Transverse colon (tissue), 4 donors: ENCODE measurements at regions not wholly inside any gene's neighbourhood (a gene's known extent, or its start where the extent isn't known, plus 50 kb on each side); places are given as distances from the start of the nearest gene placed in this dataset.

Experiments used
- DNase-seq: peaks from one replicate; pipeline ENCODE4 v3.0.0-alpha.2; 2019
- H3K27ac ChIP-seq, 4 donors: fragments of 200-600 bp; sonication (generic); 2 replicates each; pipeline ENCODE4 v1.5.1; 2016 to 2018; ENCODE audit warnings: inconsistent platforms in 4 of 4
- H3K27me3 ChIP-seq: fragments of 200-600 bp; sonication (generic); 2 replicates; pipeline ENCODE4 v1.5.1; 2017; ENCODE audit warnings: inconsistent platforms
- H3K36me3 ChIP-seq, 4 donors: fragments of 200-600 bp; sonication (generic); 2 replicates each; pipeline ENCODE4 v1.5.1; 2017 to 2019; ENCODE audit warnings: inconsistent platforms in 4 of 4
- H3K4me1 ChIP-seq, 4 donors: fragments of 200-600 bp; sonication (generic); 2 replicates each; pipeline ENCODE4 v1.5.1; 2017 to 2020; ENCODE audit warnings: inconsistent platforms in 4 of 4
- H3K4me3 ChIP-seq, 4 donors: fragments of 200-600 bp; sonication (generic); 1 replicate in 1 of 4; 2 replicates in 3 of 4; pipeline versions ENCODE4 v1.5.1 to v1.6.1; 2017 to 2019; ENCODE audit warnings: inconsistent platforms in 4 of 4
- H3K9me3 ChIP-seq, 2 donors: fragments of 200-600 bp; sonication (generic); 2 replicates each; pipeline ENCODE4 v1.5.1; 2017 to 2019; ENCODE audit warnings: inconsistent platforms in 2 of 2
- EP300 ChIP-seq: sonication (generic); formaldehyde crosslinking; IDR thresholded peaks from one replicate; pipeline ENCODE4 v1.6.1; 2017; ENCODE audit warnings: antibody characterized with exemption, low read depth
- POLR2A ChIP-seq: fragments of 450-650 bp; IDR thresholded peaks from one replicate; pipeline ENCODE4 v1.6.1; 2016; ENCODE audit warnings: antibody characterized with exemption, mild to moderate bottlenecking, moderate library complexity
- POLR2AphosphoS5 ChIP-seq, 3 donors: sonication (generic); formaldehyde crosslinking; IDR thresholded peaks; one replicate each; pipeline ENCODE4 v1.6.1; 2016; ENCODE audit warnings: antibody characterized with exemption in 3 of 3
- WGBS, 2 donors: methylation state at CpG; one replicate each; pipeline ENCODE4 v1.1.5; 2018; ENCODE audit warnings: low coverage in 1 of 2; 5-methylcytosine and 5-hydroxymethylcytosine counted together
- in situ Hi-C, 4 donors: fragments of 200-750 bp; cut with MboI; loops; one replicate each; pipeline versions ENCODE4 v1.15.0 to v1.15.1; 2017; ENCODE audit warnings: low sequenced_read_pairs in 3 of 4, low pct_ligation_motif_present in 1 of 4, low pct_unique_long_range_greater_than_20kb in 1 of 4
- intact Hi-C: fragments of 100-400 bp; cut with DNase I; formaldehyde crosslinking; loops from one replicate; pipeline ENCODE4 v1.15.1; 2023; ENCODE audit warnings: low total_unique reads
- TF ChIP-seq, protein P1 (sequence below), 5 experiments: fragments of 200-600 bp in 3 of 5; fragments of 450-650 bp in 2 of 5; sonication (generic) in 3 of 5; IDR thresholded peaks; 1 replicate in 2 of 5; 2 replicates in 3 of 5; pipeline ENCODE4 v1.5.1; 2016 to 2017; ENCODE audit warnings: antibody characterized with exemption in 5 of 5, inconsistent platforms in 3 of 5, mild to moderate bottlenecking in 2 of 5, moderate library complexity in 1 of 5

DNA sequence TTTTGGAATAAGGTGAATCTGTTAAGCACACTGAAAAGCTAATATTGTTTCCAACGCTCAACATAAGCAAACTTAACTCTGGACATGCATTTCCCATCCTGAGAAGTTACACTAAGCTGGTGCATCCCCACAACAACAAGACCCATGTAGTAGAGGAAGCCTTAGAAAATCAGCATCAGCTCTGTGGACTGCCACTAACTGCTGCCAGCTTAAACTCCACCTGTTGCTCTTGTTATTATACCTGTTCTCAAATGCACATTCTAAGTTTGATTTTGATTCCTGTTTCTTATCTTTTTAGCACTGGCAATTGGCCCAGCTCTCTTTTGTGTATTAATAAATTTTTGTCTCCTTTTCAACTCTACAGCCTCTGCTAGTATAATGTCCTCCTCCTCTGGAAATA lies 924.8 kb downstream of the DNAH5 start:
- Histone ChIP-seq H3K27ac (no peak overlapping the region), H3K4me1 (no peaks in the 10 kb centered on the region), H3K27me3 (no peaks in the 10 kb centered on the region), H3K36me3 (no peaks in the 10 kb centered on the region), H3K9me3 (no peaks in the 10 kb centered on the region), H3K4me3 (no peak overlapping the region)
- TF ChIP-seq POLR2AphosphoS5 (IDR thresholded peaks at IDR 0.05) (no peak), POLR2A (no peak), EP300 (no peak)
- TF ChIP-seq, protein P1, sequence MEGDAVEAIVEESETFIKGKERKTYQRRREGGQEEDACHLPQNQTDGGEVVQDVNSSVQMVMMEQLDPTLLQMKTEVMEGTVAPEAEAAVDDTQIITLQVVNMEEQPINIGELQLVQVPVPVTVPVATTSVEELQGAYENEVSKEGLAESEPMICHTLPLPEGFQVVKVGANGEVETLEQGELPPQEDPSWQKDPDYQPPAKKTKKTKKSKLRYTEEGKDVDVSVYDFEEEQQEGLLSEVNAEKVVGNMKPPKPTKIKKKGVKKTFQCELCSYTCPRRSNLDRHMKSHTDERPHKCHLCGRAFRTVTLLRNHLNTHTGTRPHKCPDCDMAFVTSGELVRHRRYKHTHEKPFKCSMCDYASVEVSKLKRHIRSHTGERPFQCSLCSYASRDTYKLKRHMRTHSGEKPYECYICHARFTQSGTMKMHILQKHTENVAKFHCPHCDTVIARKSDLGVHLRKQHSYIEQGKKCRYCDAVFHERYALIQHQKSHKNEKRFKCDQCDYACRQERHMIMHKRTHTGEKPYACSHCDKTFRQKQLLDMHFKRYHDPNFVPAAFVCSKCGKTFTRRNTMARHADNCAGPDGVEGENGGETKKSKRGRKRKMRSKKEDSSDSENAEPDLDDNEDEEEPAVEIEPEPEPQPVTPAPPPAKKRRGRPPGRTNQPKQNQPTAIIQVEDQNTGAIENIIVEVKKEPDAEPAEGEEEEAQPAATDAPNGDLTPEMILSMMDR (IDR thresholded peaks at IDR 0.05), result no peak
- in situ Hi-C loops (no loop called here), intact Hi-C loops (no loop called here)
- no peak for DNase-seq
- WGBS, 2 donors, result 55 to 67% methylated on average over 1 of the region's 1 CpG

DNA sequence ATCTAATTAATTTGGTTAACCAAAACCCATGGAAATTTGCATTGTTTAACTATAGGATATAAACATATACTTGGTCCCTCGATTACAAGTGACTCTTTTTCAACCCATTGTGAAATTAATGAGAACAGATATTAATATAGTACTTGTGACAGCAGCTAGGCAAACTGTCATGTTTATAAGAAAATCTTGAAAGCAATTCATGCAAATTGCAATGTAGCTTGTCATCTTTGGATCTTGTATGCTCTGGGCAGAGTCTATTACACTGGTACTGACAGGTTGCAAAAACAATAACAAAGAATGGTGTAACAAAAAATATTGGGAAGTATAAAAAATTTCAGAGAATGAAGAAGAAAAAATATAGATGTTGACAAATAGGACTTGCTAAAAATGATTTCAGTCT lies 941.0 kb downstream of the DNAH5 start:
- intact Hi-C loops, result no loop called here

DNA sequence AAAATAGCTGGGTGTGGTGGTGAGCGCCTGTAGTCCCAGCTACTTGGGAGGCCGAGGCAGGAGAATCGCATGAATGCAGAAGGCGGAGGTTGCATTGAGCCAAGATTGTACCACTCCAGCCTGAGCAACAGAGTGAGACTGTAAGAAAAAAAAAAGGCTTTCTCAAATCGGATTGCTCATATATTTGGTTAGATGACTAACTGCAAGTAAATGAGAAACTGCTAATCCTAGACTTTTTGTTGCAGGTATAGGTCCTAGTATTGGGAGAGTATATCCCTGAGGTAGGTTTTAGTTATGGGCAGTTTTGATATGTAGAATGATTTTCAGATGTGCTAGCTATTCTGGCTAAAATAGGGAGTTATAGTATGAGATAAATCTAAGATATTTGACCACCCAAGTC lies 944.8 kb downstream of the DNAH5 start:
- intact Hi-C loops, result no loop called here
- Histone ChIP-seq H3K4me1 (no peaks in the 10 kb centered on the region), H3K4me3 (no peak overlapping the region), H3K27ac (no peak overlapping the region), H3K27me3 (no peaks in the 10 kb centered on the region), H3K36me3 (no peaks in the 10 kb centered on the region), H3K9me3 (no peaks in the 10 kb centered on the region)
- in situ Hi-C loops, result no loop called here
- no peak for TF ChIP-seq POLR2AphosphoS5 (IDR thresholded peaks at IDR 0.05)
- no peak for TF ChIP-seq EP300
- no peak for TF ChIP-seq POLR2A
- TF ChIP-seq, protein P1 (IDR thresholded peaks at IDR 0.05), result no peak
- WGBS, 2 donors, result 77 to 90% methylated on average over 5 of the region's 5 CpGs
- no peak for DNase-seq

More for the DNA sequence above, 941.0 kb downstream of the DNAH5 start:
- no peak for DNase-seq
- in situ Hi-C loops, result no loop called here
- no peaks in the 10 kb centered on the region for H3K27me3 ChIP-seq
- H3K4me3 ChIP-seq, result no peak overlapping the region
- no peaks in the 10 kb centered on the region for H3K36me3 ChIP-seq
- TF ChIP-seq, protein P1 (IDR thresholded peaks at IDR 0.05), result no peak
- TF ChIP-seq POLR2AphosphoS5 (IDR thresholded peaks at IDR 0.05), result no peak
- TF ChIP-seq EP300, result no peak
- no peak for TF ChIP-seq POLR2A
- no peaks in the 10 kb centered on the region for H3K9me3 ChIP-seq
- no peaks in the 10 kb centered on the region for H3K4me1 ChIP-seq
- 29 to 30% methylated on average over 1 of the region's 1 CpG for WGBS, 2 donors
- no peak overlapping the region for H3K27ac ChIP-seq

DNA sequence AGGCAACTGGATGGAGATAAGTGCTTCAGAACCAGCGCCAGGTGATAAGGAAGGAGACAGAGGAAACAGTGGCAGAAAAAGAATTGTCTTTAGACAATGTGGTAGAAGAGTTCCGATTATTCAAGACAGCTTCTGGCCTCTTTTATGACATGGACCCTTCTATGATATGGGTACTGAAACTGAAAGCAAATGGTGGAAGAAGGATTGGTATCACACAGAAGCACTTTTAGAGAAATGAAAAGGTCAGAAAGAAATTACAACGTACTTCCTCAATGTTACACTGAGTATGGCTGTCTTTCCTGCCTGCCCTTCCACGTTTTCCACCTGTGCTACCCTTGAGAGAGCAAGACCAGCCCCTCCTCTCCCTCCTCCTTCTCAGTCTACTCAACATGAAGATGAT lies 959.3 kb downstream of the DNAH5 start:
- no peak overlapping the region for H3K4me3 ChIP-seq
- H3K4me1 ChIP-seq, result no peaks in the 10 kb centered on the region
- in situ Hi-C loops, result no loop called here
- TF ChIP-seq POLR2AphosphoS5 (IDR thresholded peaks at IDR 0.05) (no peak), EP300 (no peak), POLR2A (no peak)
- TF ChIP-seq, protein P1 (IDR thresholded peaks at IDR 0.05), result no peak
- 45 to 68% methylated on average over 4 of the region's 4 CpGs for WGBS, 2 donors
- no peaks in the 10 kb centered on the region for H3K9me3 ChIP-seq
- intact Hi-C loops, result no loop called here
- H3K27ac ChIP-seq, result no peak overlapping the region
- no peaks in the 10 kb centered on the region for H3K36me3 ChIP-seq
- DNase-seq, result no peak
- no peaks in the 10 kb centered on the region for H3K27me3 ChIP-seq
